CD4-positive, alpha-beta T cell (primary cell): ENCODE measurements at regions not wholly inside any gene's neighbourhood (a gene's known extent, or its start where the extent isn't known, plus 50 kb on each side); places are given as distances from the start of the nearest gene placed in this dataset.

Experiments
- ATAC-seq: fragments of 200-7000 bp; cut with Tn5 transposase; one replicate; pipeline ENCODE4 v1.10.0; 2022; ENCODE audit warnings: mild to moderate bottlenecking; ENCODE audit not compliant: poor library complexity
- CTCF ChIA-PET: fragments of 350-600 bp; sonication (Branson Sonifier 250); formaldehyde crosslinking; loops from one replicate; lab custom pipeline; 2021; ENCODE audit warnings: antibody characterized with exemption, inconsistent platforms; lab: Charles Lee
- POLR2A ChIA-PET: fragments of 350-600 bp; sonication (Branson Sonifier 250); formaldehyde crosslinking; loops from one replicate; lab custom pipeline; 2021; ENCODE audit warnings: antibody characterized with exemption, inconsistent platforms; lab: Charles Lee
- DNase-seq, 14 experiments: peaks; one replicate each; pipeline ENCODE4 v3.0.0-alpha.2; 2013 to 2020; ENCODE audit warnings: mixed read lengths in 2 of 14
- H3K27ac ChIP-seq, 2 donors: one replicate each; pipeline versions ENCODE4 v1.5.1 to v1.7.0; 2013; ENCODE audit warnings: low read length in 2 of 2, low read depth in 1 of 2, mild to moderate bottlenecking in 1 of 2
- H3K27me3 ChIP-seq, 2 experiments: 1 replicate in 1 of 2; 2 replicates in 1 of 2; pipeline versions ENCODE4 v1.6.1 to v1.7.0; 2013; ENCODE audit warnings: low read length in 2 of 2, control low read depth in 1 of 2, mild to moderate bottlenecking in 1 of 2, moderate library complexity in 1 of 2; ENCODE audit not compliant: insufficient read depth in 2 of 2, control insufficient read depth in 1 of 2
- H3K36me3 ChIP-seq: one replicate; pipeline ENCODE4 v1.6.1; 2013; ENCODE audit warnings: low read length, control low read depth; ENCODE audit not compliant: insufficient read depth
- H3K4me1 ChIP-seq: one replicate; pipeline ENCODE4 v1.6.1; 2013; ENCODE audit warnings: low read length, control low read depth; ENCODE audit not compliant: insufficient read depth
- H3K4me3 ChIP-seq: one replicate; pipeline ENCODE4 v1.5.1; 2013; ENCODE audit warnings: mild to moderate bottlenecking, low read length, moderate library complexity
- H3K9me3 ChIP-seq, 2 experiments: 1 replicate in 1 of 2; 2 replicates in 1 of 2; pipeline versions ENCODE4 v1.6.1 to v1.7.0; 2013; ENCODE audit warnings: low read length in 2 of 2, mild to moderate bottlenecking in 2 of 2, control low read depth in 1 of 2, moderate library complexity in 1 of 2; ENCODE audit not compliant: control insufficient read depth in 1 of 2, insufficient read depth in 1 of 2
- H3K27ac Mint-ChIP-seq: one replicate; pipeline ENCODE4 v1.8.0; 2020; ENCODE audit warnings: mixed read lengths
- H3K27me3 Mint-ChIP-seq: one replicate; pipeline ENCODE4 v1.8.0; 2021; ENCODE audit warnings: mixed read lengths
- H3K36me3 Mint-ChIP-seq: one replicate; pipeline ENCODE4 v1.8.0; 2021; ENCODE audit warnings: low read depth, mixed read lengths
- H3K4me1 Mint-ChIP-seq: one replicate; pipeline ENCODE4 v1.8.0; 2021; ENCODE audit warnings: low read depth, mixed read lengths
- H3K4me3 Mint-ChIP-seq: one replicate; pipeline ENCODE4 v1.8.0; 2020; ENCODE audit warnings: mild to moderate bottlenecking, mixed read lengths
- H3K9me3 Mint-ChIP-seq: one replicate; pipeline ENCODE4 v1.8.0; 2020; ENCODE audit warnings: mixed read lengths
- intact Hi-C, 2 experiments: fragments of 100-400 bp; cut with DNase I in 1 of 2; cut with micrococcal nuclease in 1 of 2; formaldehyde crosslinking; loops; one replicate each; pipeline versions ENCODE4 v1.15.1 to v1.9.0; 2023 to 2025; cut with DNase I, micrococcal nuclease
- TF ChIP-seq, protein P1 (sequence below): fragments of 200-600 bp; IDR thresholded peaks from one replicate; pipeline ENCODE4 v1.8.0; 2022; ENCODE audit warnings: antibody characterized with exemption, mild to moderate bottlenecking

DNA sequence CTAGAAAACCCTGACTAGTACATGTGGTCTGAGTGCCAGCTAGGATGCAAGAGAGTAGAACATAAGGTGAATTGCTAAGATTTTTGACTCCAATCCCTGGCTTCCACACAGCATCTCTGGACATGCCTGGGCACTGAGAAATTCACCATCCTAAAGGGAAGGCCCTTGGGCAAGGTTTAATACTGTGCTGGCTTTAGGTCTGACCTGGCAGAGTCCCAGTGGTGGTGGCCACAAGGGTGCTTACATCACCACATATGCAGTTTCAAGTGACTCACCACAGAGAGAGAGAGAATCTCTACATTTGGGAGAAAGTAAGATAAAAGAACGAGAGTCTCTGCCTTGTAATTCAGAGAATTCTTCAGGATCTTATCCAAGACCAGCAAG, 661.6 kb upstream of the C9orf72 start:
- Mint-ChIP-seq H3K36me3 (no peaks in the 10 kb centered on the region), H3K4me1 (no peaks in the 10 kb centered on the region), H3K27ac (no peak overlapping the region), H3K4me3 (no peak overlapping the region), H3K27me3 (no peaks in the 10 kb centered on the region), H3K9me3 (peaks cover 16% of the 10 kb centered on the region)
- no peak overlapping the region for H3K4me3 ChIP-seq
- peaks cover 0 to 8% of the 10 kb centered on the region in 2 experiments for H3K9me3 ChIP-seq
- no peaks in the 10 kb centered on the region for H3K36me3 ChIP-seq
- ChIA-PET CTCF (no interaction called here), POLR2A (no interaction called here)
- no peaks in the 10 kb centered on the region for H3K27me3 ChIP-seq
- TF ChIP-seq, protein P1, sequence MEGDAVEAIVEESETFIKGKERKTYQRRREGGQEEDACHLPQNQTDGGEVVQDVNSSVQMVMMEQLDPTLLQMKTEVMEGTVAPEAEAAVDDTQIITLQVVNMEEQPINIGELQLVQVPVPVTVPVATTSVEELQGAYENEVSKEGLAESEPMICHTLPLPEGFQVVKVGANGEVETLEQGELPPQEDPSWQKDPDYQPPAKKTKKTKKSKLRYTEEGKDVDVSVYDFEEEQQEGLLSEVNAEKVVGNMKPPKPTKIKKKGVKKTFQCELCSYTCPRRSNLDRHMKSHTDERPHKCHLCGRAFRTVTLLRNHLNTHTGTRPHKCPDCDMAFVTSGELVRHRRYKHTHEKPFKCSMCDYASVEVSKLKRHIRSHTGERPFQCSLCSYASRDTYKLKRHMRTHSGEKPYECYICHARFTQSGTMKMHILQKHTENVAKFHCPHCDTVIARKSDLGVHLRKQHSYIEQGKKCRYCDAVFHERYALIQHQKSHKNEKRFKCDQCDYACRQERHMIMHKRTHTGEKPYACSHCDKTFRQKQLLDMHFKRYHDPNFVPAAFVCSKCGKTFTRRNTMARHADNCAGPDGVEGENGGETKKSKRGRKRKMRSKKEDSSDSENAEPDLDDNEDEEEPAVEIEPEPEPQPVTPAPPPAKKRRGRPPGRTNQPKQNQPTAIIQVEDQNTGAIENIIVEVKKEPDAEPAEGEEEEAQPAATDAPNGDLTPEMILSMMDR: no peak
- no peaks in the 10 kb centered on the region for H3K4me1 ChIP-seq
- intact Hi-C loops: no loop called here
- ATAC-seq (no peak), DNase-seq (no peak)
- no peak overlapping the region for H3K27ac ChIP-seq

DNA sequence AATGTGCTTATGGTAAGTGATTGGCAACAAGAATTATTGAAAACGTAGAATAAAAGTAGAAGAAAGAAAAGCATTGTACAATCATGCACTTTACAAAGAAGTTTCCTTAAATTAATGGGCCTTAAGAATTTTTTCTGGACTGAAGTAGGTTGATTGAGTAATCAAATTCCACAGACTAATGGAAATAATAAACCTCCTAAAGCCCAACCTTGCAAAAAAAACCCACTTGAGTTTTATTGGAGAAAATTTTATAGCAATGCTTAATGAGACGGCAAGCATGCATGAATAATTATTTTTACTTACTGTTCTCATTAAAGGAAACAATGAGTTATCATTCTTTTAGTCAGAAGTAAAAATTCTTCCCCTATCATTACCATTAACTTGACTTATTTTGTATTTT, 676.1 kb upstream of the C9orf72 start:
- no peaks in the 10 kb centered on the region for H3K36me3 ChIP-seq
- H3K9me3 ChIP-seq: peaks cover 0 to 3% of the 10 kb centered on the region in 2 experiments
- H3K4me3 Mint-ChIP-seq: no peak overlapping the region
- intact Hi-C loops: no loop called here
- ChIA-PET POLR2A (no interaction called here), CTCF (no interaction called here)
- no peaks in the 10 kb centered on the region for H3K27me3 Mint-ChIP-seq
- H3K27ac ChIP-seq: no peak overlapping the region
- DNase-seq (no peak), ATAC-seq (no peak)
- no peaks in the 10 kb centered on the region for H3K9me3 Mint-ChIP-seq
- no peaks in the 10 kb centered on the region for H3K36me3 Mint-ChIP-seq
- no peaks in the 10 kb centered on the region for H3K4me1 ChIP-seq
- no peak overlapping the region for H3K4me3 ChIP-seq
- H3K27me3 ChIP-seq: no peaks in the 10 kb centered on the region
- no peaks in the 10 kb centered on the region for H3K4me1 Mint-ChIP-seq
- TF ChIP-seq, protein P1: no peak
- no peak overlapping the region for H3K27ac Mint-ChIP-seq

DNA sequence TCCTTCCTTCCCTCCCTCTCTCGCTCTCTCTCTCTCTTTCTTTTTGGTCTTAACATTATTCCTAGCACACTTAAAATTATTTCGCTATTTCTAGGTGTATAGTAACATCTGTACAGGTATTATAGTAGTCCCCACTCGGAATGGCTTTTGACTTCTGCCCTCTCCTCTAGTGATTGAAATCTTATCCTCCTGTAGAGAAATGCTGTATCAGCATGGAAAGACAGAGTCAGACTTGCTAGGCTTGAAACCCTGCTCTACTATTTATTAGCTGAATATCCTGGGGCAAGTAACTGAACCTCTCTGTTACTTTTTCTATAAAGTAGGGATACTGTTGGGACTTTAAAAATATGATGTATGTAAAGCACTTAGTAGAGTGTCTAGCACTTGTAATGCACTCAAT, 681.9 kb upstream of the C9orf72 start:
- Mint-ChIP-seq H3K27me3 (no peaks in the 10 kb centered on the region), H3K9me3 (peaks cover 3% of the 10 kb centered on the region), H3K4me3 (no peak overlapping the region), H3K36me3 (no peaks in the 10 kb centered on the region), H3K27ac (no peak overlapping the region), H3K4me1 (no peaks in the 10 kb centered on the region)
- H3K36me3 ChIP-seq: no peaks in the 10 kb centered on the region
- ChIA-PET CTCF (no interaction called here), POLR2A (no interaction called here)
- intact Hi-C loops: no loop called here
- DNase-seq: no peak
- TF ChIP-seq, protein P1: no peak
- no peak overlapping the region for H3K27ac ChIP-seq
- H3K9me3 ChIP-seq: no peaks in the 10 kb centered on the region
- no peaks in the 10 kb centered on the region for H3K4me1 ChIP-seq
- H3K4me3 ChIP-seq: no peak overlapping the region
- no peak for ATAC-seq
- H3K27me3 ChIP-seq: no peaks in the 10 kb centered on the region
